Umbilical cord (tissue), 1 donor: ENCODE measurements at regions not wholly inside any gene's neighbourhood (a gene's known extent, or its start where the extent isn't known, plus 50 kb on each side); places are given as distances from the start of the nearest gene placed in this dataset.
A peak's percentile ranks its signal among the peaks of the same experiment; 100 is the strongest.
"Not testable (repeated sequence)": the region's sequence is repeated elsewhere in the genome, so short reads cannot be mapped to it uniquely, and the experiment has no call there.

Experiments
- DNase-seq: peaks from one replicate; pipeline ENCODE4 v3.0.0-alpha.2; 2015; ENCODE audit warnings: low spot score

- DNase-seq = no peak
Measured at GRCh38 chr20:54324041-54324440, 116.2 kb downstream of the PFDN4 start.

DNA sequence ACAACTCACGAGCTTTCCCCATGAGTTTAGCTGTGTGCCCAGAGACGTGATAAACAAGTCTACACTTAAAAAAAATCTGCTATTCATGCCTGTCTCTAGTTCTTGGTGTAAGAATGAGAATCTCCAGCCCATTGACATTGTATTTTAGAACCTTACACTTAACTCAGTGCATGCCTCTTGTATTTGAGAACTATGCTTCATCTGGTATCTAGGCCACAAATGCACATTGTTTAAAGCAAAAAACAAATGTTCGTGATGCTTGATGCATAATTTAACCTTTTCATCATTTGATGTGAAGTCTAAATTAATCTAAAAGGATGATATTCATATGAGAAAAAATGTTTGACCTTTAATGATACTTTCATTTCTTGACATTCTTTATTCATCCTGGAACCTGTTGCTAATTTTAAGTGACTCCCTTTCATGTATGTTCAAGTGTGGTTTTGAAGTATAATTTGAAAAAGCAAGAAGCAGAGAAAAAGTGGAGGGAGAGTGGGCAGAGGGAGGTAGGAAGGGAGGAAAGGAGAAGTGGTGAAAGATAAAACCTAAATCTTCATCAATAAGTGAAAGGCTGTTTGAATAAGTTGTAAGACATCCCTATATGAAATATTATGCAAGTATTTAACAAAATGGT lies 116.9 kb downstream of the PFDN4 start:
- DNase-seq = no peak

DNA sequence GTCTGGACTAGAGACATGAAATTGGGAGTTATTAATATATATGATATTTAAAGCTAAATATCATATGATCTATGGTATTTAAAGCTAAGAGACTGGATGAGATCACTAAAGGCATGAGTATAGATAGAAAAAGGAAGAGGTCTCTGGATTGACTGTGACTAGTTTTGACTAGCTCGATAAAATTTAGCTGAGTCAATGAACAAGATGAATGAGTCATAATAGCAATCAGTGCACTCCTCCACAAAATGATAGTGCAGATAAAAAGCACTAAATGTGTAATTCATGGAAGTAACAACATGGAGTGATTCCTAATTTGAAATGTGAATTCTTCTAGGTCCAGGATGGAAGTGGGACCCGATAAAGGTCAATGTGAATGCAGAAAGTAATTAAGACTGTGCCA lies 127.4 kb downstream of the PFDN4 start:
- DNase-seq = no peak

DNA sequence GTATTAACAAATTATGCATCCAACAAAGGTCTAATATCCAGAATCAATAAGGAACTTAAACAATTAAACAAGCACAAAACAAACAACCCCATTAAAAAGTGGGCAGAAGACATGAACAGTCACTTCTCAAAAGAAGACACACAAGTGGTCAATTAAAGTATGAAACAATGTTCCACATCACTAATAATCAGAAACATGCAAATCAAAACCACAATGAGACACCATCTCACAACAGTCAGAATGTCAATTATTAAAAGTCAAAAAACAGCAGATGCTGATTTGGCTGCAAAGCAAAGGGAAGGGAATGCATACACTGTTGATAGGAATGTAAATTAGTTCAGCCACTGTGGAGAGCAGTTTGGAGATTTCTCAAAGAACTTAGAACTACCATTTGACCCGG lies 129.3 kb downstream of the PFDN4 start:
- no peak for DNase-seq

- no peak for DNase-seq
Measured at GRCh38 chr20:54339093-54339492, 131.2 kb downstream of the PFDN4 start.

DNA sequence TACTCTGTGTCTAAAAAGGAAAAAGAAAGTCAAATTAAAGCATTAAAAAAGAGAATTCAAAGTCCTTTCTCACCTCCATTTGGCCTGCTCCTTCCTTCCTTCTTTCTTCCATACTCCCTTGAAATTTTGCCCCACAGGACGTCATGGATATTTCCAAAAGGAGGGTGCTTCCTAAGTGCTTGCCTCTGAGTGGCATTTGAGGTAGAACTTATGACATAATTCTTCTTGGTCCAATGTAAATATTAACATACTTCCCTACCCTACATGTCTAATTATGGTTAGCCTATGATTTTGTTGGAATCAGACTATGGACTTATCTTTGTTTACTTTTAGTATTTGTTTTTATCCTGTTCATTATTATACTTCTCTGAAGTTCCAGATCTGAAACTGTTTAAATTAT lies 132.3 kb downstream of the PFDN4 start:
- no peak for DNase-seq

DNA sequence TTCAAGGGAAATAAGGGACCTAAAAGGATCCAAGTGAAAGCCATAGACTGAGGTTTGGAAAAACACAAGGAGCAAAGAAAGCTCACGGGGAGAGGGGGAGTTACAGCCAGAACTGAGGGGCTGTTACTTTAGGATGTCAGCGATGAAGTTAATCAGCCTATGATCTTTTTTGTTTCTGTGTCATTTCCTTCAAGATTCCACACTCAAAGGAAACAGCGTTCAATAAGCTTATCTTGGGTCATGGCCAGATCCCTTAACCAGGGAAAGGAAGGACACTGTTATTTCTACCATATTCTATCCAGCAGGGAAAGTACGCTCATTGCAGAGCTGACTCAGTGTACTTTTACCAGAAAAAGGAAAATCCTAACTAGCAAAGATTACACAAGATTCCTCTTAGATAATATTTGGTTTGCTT lies 132.8 kb downstream of the PFDN4 start:
- peak; percentile 63 for DNase-seq

GRCh38 chr20:54342258-54342920 lies 133.0 kb upstream of the DOK5 start:
- DNase-seq = no peak

DNA sequence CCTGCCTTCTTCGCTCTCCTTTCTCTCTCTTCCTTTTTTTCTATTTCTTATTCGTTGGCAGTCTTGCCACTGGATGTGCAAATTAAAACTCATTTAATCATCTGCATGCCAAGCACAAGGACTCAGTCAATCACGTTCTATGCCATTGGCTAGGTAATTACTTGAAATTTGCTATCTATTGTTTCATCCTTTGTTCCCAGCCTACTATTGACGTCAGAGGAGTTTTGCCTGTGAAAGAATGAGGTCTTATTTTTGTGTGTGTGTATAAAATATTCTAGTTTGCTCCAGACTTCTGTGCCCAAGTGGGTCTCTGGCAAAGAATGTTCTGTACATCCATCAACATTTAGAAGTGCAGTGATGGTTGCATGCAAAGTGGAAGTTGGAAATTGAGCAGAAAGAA lies 132.3 kb upstream of the DOK5 start:
- DNase-seq = no peak

DNA sequence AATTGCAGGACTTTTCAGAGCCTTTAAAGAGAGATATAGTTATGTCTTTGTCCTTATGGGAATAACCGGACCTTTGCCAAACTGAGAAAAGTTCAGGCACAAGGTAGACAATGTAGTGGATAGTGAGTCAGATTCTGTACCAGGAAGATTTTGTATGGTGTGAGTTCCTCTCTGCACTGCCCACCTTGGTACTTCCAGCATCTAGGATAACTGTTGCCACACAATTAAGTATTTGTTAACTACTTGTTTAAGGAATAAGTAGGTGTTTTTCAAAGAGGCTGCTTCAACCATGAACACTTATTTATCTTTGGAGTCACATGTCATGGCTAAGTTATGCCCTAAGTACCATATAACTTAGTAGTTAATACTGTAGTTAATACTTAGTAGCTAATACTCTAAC lies 131.8 kb upstream of the DOK5 start:
- DNase-seq = no peak

DNA sequence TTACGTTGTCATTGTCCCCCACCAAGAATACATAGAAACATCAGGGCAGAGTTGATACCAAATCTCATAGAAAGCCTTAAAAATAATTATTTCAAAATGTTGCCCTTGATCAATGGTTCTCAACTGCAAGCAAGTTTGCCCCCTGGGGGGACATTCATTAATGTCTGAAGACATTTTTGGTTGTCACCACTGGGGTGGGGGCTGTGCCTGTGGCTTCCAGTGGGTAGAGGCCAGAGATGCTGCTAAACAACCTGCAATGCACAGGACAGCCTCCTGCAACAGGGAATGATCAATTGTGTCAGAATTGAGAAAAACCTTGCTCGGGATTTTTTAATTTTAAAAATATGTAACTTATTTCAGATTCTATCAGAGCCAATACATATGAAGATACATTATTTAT lies 130.6 kb upstream of the DOK5 start:
- DNase-seq = no peak

DNA sequence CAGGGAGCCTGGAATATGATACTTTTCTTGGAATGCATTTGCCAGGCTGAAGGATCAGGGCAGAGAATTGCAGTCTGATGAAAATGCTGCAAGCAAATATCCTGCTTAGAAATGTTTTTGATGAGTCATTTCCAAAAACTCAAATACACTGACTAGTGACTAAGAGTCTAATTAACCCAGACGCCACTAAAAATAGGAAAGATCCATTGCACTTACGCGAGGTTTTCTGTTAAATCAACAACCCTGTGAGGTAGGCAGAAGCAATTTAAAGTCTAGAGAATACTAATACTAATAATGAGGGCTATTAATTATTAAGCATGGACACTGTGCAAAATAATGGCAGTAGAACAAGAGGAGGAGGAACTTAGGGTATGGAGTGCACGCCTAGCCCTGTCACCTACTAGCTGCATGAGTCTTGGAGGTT lies 130.1 kb upstream of the DOK5 start:
- DNase-seq = peak; percentile 59

DNA sequence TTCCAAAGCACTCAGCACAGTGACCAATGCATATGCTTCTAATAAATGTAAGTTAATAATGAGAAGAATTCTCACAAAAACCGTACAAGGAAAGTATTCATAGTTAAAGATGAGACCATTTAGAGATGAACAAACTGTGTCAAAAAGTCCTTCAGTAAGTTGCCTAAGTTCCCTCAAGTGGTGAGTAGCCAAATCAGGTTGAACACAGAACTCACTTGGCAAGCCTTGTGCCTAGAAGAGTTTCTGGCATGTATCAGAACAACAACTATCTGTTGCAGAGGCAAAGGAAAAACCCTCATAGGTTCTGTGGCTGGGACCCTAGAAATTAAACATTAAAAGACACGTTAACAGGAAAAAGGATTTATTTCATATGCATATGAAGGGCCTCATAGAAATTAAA lies 129.6 kb upstream of the DOK5 start:
- no peak for DNase-seq

GRCh38 chr20:54346276-54346675 lies 129.1 kb upstream of the DOK5 start:
- no peak for DNase-seq

DNA sequence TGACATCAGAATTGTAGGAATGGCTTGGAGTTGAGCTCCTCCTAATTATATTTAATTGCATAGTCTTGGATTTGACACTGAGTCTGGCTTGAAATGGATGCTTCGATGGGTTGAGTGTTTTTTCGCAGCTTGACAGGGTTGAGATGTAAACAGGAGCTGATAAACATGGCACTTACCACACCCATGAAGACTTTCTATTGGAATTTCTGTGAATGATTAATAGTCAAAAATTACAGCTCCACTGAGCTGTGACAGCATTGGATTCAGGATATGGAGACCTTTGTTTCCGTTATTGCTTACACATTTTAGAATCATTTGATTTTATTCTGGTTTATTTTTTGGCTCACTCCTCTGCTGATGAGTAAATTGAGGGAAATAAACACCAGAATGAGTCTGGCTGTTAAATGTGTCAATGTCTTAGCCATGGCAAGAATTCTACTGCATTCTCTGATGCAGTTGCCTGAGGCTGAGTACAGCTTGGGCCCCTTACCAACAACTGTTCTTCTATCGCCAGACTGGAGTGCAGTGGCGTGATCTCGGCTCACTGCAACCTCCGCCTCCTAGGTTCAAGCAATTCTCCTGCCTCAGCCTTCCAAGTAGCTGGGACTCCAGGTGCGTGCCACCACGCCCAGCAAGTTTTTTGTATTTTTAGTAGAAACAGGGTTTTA lies 128.1 kb upstream of the DOK5 start:
- DNase-seq = no peak

- DNase-seq = no peak
Measured at GRCh38 chr20:54350415-54350814, 125.0 kb upstream of the DOK5 start.

- no peak for DNase-seq
Measured at GRCh38 chr20:54351371-54352136, 123.8 kb upstream of the DOK5 start.

DNA sequence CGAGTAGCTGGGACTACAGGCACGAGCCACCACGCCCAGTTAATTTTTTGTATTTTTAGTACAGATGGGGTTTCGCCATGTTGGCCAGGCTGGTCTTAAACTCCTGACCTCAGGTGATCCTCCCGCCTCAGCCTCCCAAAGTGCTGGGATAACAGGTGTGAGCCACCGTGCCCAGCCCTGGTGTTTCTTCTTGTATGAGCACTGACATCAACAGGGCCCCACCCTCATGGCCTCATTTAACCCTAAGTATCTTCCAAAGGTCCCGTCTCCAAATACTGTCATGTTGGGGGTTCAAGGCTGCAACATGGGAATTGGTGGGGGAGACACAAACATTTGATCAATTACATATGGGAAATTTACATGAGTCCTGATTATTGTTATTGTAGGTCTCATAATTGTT lies 122.9 kb upstream of the DOK5 start:
- not testable (repeated sequence) for DNase-seq

DNA sequence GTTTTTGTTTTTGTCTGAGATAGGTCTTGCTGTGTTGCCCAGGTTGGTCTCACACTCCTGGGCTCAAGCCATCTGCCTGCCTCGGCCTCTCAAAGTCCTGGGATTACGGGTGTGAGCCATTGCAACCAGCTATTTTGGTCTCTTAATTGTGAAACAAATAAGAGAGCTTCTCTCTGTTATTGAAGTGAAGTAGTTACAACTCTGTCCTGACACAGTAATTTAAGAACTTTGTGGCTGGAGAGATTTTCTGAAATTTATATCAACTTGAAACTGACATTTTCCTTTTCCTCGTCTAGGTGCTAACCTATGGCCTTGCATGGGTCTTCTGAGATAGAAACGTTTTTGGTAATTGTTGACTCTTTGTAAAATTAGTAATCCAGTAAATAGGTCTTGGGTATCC lies 122.1 kb upstream of the DOK5 start:
- no peak for DNase-seq

- DNase-seq = peak; percentile 40
Measured at GRCh38 chr20:54355631-54356280, 119.6 kb upstream of the DOK5 start.

DNA sequence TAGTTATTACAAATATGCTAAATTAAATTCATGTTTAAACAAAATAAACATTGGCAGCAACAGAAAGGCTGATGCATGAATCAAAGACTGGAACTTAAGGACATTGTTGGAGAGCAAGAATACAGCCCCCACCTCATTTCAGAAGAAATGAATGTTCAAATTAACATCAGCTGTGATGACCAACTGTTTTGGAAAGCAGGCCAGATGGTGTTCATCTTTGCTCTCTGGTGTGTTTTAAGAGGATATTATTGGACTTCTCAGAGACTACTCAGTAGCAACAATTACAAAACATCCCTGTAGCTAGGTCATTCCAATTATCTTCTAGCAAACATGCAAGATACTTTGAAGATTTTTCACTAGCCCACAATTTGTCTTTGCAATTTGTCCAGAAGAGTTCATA lies 118.6 kb upstream of the DOK5 start:
- DNase-seq = no peak

GRCh38 chr20:54361475-54361874 lies 113.9 kb upstream of the DOK5 start:
- no peak for DNase-seq
